Activated T-cell treated with anti-CD3 and anti-CD28 coated beads for 1 hour (primary cell): ENCODE measurements at regions not wholly inside any gene's neighbourhood (a gene's known extent, or its start where the extent isn't known, plus 50 kb on each side); places are given as distances from the start of the nearest gene placed in this dataset.
"Not testable (repeated sequence)": the region's sequence is repeated elsewhere in the genome, so short reads cannot be mapped to it uniquely, and the experiment has no call there.

ENCODE experiments used
- DNase-seq: peaks from one replicate; pipeline ENCODE4 v3.0.0-alpha.2; 2020; ENCODE audit warnings: low read depth

DNA sequence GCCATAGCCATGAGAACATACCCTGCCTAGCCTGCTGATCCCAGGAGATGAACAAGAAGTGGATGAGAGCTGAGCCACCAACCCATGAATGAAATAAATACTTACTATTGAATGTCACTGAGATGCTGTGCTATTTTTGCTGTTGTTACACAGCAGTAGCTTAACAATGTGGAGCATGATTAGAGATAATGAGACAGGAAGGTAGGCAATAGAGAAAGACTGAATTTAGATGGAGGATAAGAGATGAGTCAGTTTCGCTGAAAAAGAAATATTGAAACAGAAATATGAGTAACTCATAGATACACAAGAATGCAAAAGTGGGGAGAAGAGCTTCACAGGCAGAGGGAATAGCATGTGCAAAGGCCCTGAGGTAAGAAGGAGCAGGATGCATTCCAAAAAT is 94.9 kb upstream of the TOP1 start:
- no peak for DNase-seq

DNA sequence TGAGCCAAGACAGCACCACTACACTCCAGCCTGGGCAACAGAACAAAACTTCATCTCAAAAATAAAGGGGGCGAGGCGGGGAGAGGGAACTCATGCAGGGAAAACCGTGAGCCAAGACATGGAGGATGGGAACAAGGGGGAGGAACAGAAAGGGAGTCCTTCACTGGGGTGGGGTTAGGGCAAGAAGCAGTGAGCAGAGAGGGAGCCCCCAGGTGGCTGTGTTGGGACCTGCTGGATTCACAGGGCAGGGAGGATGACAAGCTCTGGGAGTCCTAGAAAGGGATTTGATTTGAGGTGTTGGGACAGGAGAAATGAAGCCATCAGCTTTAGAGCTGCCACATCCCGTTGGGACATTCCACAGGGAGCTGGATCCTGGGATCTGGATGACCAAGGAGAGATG is 90.6 kb upstream of the TOP1 start:
- DNase-seq: no peak

DNA sequence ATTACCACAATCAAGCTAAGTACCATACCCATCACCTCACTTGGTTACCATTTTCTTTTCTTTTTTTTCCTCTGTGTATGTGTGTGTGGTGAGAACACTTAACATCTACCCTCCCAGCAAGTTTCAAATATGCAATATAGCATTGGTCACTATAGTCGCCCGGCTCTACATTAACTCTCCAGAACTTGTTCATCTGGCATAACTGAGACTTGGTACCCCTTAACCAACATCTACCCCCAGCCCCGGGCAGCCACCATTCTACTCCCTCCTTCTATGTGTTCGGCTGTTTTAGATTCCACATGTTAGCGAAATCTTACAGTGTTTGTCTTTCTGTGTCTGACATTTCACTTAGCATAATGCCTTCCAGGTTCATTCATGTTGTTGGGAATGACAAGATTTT is 89.0 kb upstream of the TOP1 start:
- DNase-seq: no peak

DNA sequence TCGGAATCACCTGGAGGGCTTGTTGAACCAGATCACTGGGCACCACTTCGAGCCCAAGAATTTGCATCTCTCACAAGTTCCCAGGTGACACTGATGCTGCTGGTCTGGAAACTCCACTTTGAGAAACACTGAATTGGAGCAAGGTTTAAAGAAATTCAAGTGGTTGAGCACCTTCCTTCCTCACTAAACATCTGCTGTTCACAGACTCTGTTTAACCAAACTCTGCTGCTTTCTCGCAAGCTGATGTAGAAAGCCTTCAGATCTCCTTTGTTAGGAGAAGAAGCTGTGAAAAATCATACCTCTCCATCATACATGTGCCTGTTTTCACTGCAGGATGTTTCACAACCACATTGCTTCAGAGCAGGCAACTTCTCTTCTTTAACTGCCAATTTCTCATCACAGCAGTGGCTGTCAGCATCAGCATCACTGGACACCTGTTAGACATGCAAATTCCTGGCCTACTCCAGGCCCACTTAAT is 87.5 kb upstream of the TOP1 start:
- no peak for DNase-seq

DNA sequence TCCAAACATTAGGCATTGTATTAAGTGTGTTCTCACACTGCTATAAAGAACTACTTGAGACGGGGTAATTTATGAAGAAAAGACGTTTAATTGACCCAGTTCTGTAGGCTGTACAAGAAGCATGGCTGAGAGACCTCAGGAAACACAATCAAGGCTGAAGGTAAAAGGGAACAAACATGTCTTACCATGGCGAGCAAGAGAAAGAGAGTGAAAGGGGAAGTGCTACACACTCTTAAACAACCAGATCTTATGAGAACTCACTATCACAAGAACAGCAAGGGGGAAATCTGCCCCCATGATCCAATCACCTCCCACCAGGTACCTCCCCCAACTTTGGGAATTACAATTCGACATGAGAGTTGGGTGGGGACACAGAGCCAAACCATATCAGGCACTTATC is 86.6 kb upstream of the TOP1 start:
- no peak for DNase-seq

DNA sequence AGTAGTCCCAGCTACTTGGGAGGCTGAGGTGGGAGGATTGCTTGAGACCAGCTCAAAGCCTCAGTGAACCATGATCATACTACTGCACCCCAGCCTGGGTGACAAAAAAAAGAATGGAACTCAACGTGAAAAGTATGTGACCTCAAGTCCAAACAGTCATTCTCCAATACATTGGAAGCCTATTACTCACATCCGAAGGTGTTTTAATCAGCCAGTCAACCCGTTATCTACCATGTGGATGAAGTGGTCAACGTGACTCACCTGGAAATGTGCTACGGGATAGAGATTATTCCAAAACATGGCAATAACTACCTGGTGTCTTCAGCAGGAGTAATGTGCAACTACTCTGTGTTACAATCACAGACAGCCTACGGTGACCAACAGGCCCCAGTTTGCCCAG is 85.8 kb upstream of the TOP1 start:
- no peak for DNase-seq

DNA sequence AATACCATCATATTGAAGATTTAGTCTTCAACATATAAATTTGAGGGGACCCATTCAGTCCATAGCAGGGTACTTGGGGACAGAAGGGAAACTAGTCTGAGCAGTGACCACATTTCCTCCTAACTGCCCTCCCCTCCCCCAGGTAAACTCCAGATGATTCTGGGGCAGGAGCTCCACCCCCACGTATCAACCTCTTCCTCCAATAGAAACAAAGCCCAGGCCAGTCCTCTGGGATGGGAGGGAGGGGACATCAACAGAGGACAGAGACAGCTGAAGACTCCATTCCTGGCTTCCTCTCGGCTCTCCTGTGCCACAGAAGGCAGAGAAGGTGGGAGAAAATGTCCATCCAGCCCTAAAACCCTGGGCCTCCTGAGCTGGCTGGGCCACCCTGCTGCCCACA is 85.0 kb upstream of the TOP1 start:
- no peak for DNase-seq

DNA sequence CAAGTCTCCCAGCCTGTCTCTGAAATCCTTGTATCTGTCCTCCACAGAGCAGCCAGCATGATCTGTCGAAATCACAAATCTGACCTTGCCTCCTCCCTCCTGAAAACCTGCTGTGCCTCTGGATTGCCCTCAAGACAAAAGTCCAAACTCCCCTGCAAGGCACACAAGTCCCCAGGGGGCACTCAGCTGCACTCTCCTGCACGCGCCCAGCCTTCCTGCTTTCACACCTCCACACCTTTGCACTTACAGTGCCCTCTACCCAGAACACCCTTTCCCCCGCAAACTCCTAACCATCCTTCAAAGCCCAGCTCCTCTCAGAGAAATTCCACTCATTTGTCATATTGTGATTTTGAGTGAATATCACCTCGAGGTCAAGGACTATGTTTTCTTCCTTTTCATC is 83.4 kb upstream of the TOP1 start:
- no peak for DNase-seq

DNA sequence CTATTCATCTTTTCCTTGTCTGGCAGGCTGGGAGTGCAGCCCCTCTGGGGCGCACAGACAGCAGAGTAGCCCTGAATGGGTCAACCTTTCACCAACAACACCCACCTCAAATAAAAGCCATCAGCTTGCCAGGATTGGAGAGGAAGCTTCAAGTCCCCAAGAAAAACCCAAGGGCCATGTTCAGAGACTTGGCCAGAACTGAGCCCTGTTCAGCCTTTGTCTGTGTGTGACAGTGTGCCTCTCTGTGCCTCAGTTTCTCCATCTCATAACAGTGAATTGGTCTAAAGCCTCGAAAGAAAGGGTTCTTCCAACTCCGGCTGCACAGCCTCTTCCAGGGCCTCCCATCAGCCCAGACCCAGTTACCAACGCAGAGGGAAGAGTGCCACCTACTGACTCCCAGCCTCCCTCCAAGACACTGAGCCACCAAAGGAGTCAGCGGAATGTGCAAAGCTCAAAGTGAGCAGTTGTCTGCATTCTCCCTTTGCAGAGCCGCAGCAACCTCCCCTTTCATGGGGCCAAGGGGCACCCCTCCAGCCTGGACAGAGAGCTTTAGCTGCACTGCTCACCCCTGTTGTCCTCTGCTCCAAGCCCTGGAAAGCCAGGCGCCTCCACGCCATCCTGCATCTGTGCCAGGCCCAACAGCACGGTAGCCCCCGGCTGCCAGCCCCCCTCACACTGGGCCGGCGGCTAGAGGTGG is 82.7 kb upstream of the TOP1 start:
- DNase-seq: no peak

DNA sequence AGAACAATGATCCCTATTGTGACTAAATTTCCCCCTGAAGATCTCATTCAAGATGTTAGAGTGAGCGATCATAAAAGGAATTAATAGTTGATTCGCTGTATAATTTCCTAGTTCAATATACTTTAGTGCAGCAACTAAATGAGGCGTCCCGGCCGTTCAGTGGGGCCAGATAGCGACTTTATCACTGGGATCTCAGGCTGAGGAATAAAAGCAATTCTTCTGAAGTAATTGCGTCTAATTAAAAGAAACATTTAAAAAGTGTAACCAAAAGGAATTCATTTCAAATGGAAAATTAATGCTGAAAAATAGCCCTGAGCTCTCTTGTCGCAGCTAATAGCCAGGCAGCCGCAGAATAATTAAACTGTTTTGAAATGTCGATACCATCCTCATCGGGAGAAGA is 82.2 kb upstream of the TOP1 start:
- no peak for DNase-seq

DNA sequence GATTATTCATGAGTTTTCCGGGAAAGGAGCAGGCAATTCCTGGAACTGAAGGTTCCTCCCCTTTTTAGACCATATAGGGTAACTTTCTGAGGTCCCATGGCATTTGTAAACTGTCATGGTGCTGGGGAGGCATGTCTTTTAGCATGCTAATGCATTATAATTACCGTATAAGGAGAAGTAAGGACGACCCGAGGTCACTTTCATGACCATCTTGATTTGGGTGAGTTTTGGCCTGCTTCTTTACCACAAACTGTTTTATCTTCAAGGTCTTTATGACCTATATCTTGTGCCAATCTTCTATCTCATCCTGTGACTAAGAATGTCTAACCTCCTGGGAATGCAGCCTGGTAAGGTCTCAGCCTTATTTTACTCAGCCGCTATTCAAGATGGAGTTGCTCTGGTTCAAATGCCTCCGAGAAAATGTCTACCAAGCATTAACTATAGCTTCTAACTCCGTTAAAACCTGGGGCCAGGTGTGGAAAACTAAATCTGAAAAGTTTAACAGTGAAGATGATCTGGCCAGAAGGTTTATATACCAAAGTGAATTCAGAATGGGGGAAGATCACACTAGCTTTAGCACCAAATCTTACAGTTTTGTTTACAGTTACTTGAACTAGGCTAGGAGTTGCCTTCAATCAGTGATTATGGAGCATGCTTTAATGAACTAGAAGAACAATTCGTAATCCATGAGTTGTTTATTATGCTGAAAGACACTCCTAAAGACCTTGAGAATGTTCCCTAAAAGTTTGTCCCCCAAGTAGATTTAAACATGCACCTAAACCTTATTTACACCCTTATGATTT is 80.0 kb upstream of the TOP1 start:
- DNase-seq: no peak

DNA sequence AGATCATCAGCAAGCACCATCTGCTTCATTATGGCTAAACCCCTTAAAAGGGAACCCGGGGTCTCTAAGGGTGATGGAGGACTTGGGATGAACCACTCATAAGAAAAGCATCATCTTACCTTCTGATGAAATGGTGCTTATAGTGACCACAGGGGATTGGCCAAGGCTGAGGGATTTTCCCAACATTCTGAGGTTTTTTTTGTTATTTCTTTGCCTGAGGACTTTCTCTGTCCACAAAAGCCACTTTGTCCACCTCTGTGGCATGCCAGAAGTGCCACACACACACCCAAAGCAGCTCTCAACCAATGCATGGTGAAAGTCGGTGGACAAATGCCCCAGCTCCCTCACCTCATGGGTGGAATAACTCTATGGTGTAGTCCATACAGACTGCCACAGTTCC is 79.3 kb upstream of the TOP1 start:
- no peak for DNase-seq

DNA sequence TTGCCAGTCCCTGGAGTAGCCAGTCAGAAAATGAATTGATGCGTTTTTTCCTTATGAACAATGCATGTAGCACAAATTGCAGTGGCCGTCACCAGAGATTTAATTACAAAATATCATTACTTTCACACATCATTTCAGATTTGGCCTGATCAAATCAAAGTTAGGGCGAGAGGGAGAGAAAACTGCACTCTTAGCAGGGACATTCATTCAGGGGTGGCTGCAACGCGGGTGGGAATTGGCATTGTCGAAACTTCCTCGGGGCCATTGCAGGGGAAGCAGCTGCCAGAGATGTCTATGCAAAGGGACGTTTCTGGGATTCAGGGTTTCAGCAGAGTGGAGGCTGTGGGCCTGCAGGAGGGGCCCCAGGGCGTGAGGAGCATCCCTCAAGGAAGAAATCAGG is 76.5 kb upstream of the TOP1 start:
- no peak for DNase-seq

DNA sequence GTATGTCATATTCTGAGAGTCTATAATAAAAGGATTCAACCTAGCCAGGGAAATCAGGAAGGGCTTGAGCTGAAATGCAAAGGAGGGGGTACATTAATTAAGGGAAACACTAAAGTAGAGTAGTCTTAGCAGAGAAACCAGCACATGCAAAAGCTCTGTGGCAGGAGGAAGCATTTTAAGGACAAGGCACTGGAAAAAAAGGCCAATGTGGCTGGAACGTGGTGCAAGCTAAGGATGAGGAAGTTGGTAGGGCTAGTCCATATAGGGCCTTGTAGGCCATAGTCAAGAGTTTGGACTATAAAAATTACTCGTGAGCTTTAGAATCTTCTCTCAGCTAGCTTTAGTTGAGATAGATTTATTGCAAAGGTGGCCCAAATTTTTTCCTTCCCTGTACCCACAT is 75.2 kb upstream of the TOP1 start:
- DNase-seq: no peak

DNA sequence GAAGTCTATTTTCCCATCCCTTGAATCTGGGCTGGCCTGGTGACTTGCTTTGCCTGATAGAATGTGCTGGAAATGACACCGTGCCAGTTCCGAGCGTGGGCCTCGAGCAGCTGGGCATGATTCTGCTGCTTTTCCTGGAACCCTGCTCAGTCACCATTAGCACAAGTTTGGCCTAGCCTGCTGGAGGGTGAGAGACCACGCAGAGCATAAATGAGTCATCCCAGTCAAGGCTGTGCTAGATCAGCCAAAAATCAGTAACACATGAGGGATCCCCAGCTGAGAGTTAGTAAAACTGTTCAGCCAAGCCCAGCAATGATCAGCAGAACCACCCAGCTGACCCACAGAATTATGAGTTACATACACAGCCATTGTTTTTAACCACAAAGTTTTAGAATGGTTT is 74.8 kb upstream of the TOP1 start:
- no peak for DNase-seq

DNA sequence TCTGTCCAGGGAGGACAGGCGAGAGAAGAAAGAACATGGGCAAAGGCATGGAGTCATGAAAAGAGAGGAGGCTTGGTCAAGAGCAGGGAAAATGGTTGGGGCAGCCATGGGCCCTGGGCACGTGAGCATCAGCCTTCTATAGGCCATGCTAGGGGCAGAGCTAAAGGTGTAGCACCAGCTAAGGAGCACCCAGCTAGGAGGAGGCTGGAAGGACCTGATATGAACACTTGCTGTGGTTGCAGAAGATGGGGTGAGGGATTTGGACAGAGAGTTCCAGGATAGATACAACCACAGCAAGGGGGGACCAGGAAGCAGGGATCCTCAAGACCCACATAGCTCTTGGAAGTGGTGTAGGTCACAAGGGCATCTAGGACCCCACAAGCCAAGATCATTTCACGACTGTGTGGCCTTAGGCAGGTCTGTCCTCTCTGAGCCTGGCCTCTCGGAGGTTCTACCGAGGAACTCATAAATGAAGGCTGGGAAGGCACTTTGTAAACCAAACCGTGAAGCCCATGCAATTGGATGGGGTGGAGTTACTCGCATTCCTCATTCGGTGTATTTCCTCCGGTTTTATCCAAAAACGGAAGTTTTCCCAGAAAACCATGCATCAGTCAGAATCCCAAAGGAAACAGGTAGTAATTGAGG is 74.0 kb upstream of the TOP1 start:
- no peak for DNase-seq

DNA sequence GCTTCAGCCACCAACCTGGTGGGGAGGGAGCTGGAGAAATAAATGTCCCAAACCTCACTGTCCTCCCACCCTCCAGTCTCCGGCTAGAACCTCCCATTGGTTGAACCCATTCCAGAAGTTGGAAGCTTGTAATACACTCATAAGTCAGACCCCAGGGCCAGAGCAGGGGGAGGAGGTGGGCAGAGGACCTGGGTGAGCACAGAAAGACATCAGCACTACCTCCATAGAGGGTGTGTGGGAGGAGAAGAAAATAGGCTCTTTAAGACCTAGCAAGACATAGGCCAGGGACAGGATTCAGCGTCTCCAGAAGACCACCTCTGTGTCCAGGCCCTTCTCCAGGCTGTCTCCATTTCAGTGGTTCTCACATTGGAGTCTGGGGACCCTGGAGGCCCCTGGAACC is 73.3 kb upstream of the TOP1 start:
- no peak for DNase-seq

DNA sequence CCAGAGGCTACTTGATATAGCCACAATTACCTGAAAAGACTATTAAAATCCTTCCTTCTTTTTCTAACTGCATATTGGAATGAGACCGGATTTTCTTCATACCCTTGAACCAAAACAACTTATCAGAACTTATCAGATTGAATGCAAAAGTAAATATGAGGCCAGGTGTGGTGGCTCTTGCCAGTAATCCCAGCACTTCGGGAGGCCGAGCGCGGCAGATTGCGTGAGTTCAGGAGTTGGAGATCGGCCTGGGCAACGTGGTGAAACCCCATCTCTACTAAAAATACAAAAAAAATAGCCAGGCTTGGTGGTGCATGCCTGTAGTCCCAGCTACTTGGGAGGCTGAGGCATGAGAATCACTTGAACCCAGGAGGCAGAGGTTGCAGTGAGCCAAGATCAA is 72.8 kb upstream of the TOP1 start:
- DNase-seq: not testable (repeated sequence)

DNA sequence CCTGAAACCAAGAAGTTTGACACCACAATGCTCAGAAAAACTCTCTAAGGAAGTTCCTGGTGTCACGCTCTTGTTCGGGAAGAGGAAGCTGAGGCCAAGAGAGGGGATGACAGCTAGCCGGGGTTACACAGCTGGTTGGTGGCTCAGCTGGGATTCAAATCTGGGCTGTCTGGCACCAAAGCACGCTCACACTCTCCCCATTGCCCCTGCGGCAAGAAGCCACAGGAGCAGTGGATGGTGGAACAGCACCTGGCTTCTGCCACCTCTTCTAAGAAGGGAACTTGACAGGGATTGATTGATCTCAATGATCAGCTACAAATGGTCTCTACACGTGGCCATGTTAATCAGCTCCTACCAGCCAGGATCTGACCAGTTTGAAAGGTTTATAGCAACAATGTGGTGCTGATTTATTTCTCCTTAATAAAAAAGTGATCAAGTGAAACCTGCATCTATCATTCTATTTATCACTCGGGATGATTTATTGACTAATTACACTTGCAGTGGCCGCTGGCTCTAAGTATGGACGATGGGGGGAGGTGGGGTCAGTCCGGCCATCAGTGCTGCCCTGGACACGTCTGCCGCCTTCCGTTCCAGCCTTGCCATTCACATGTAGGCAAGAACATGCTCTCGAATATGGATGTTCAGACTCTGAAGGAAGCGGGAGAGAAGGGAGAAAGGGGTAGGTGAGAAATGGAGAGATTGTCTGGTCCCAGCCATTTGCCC is 71.9 kb upstream of the TOP1 start:
- no peak for DNase-seq

DNA sequence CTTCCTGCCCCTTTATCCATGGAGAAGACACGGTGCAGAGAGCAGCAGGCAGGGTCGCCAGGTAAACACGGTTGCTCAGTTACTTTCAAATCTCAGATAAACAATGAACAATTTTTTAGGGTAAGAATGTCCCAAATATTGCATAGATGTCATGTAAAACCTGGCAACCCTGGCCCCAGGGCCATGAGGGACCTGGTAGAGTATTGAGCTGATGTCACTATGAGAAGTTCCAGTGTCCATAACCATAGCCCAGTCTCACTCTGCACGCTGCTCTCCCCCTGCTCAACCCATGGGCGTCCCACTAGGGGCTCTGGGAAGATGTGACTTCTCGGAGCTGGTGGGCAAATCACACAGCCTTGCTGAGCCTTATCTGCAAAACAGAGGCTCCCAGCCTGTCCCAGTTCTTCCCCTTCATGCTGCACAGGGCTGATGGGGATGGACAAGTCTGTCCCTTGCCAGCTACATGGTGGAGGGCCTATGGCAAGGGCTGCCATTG is 71.3 kb upstream of the TOP1 start:
- no peak for DNase-seq

DNA sequence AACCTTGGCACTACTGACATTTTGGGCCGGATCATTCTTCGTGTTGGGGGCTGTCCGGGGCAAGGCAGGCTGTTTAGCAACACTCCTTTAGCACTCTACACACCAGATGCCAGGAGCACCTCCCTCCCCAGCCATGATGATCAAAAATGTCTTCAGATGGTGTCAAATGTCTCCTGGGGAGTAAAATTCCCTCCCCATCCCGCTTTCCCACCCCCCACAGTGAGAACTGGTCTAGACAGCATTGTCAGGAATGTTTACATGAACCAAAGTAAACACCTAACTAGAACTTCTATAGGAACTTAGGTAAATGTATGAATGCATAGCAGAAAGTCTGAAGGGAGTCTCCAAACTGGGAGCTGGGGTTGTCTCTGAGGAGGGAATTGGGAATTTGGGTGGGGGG is 70.0 kb upstream of the TOP1 start:
- no peak for DNase-seq

DNA sequence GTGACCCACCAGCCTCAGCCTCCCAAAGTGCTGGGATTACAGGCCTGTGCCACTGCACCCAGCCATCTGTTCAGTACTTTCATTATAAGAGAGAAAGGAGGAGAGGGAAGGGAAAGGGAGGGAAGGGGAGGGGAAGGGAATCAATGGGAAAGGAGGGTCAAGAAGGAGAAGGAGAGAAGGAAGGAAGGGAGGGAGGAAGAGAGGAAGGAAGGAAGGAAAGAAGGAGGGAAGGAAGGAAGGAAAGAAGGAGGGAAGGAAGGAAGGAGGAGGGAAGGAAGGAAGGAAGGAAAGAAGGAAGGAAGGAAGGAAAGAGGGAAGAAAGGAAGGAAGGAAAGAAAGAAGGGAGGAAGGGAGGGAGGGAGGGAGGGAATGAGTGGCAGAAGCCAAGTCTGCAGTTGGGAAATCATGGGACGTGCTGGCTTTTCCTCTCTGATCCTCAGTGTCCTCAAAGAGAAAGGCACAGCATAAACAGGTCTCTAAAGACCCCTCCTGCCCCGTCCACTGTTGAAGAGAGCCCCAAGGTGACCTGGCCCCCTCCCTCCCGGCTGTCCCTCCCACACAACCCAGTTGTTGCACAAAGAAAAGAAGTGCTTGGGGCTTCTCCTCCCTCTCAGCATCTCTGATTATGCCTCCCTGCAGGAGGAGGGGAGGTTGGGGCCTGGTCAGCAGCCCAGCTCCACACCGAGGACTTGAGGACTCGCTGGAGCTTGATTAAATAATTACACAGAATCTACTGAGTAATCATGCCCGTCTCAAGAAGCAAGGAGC is 69.1 kb upstream of the TOP1 start:
- DNase-seq: no peak
